ENCODE measurements at regions not wholly inside any gene's neighbourhood (a gene's known extent, or its start where the extent isn't known, plus 50 kb on each side); places are given as distances from the start of the nearest gene placed in this dataset.

DNA sequence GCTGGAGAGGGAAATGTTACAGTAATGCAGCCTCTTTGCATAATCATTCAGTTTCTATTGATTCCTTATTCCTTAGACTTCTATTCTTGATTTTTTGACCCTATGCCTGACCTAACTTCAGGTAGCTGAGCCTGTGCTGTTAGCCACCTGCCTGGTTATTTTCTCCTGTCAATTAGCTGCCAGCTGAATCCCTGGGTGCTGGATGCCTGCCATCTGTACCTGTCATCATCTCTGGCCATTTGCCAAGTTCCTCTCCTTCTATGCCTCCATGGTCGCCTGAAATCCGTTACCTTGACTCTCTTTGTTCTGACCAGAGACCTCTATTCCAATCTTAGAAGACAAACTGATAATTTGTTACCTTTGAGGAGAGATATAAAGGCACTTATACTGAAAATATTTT lies 178.3 kb downstream of the CAVIN4 start:
- Histone ChIP-seq H3K27me3 (ENCODE audit: insufficient read depth, insufficient read length) (no peaks in the 10 kb centered on the region), H3K4me1 (ENCODE audit: insufficient read depth, insufficient read length) (no peaks in the 10 kb centered on the region), H3K9me3 (ENCODE audit: insufficient read depth, low read length) (peaks cover 13% of the 10 kb centered on the region; the same call in 1 of the 2 replicates), H3K36me3 (ENCODE audit: insufficient read depth, insufficient read length, low read length) (no peaks in the 10 kb centered on the region), H3K9ac (ENCODE audit: insufficient read length, low read depth) (no peak overlapping the region), H3K4me3 (ENCODE audit: insufficient read length, low read depth) (no peak overlapping the region)
- TF ChIP-seq SUZ12 (IDR thresholded peaks at IDR 0.05; ENCODE audit: extremely low read depth, insufficient read depth, insufficient read length) = no peak
- TF ChIP-seq ZNF274 (IDR thresholded peaks at IDR 0.05; ENCODE audit: low read depth, low read length) = no peak
- TF ChIP-seq YY1 (IDR thresholded peaks at IDR 0.05; ENCODE audit: insufficient read depth, insufficient read length) = no peak
- no peak for DNase-seq (ENCODE audit: low read depth, low spot score)

- no peak overlapping the region for H3K4me3 ChIP-seq (ENCODE audit: insufficient read length, low read depth)
- no peaks in the 10 kb centered on the region for H3K27me3 ChIP-seq (ENCODE audit: insufficient read depth, insufficient read length)
- no peak overlapping the region for H3K9ac ChIP-seq (ENCODE audit: insufficient read length, low read depth)
- no peaks in the 10 kb centered on the region for H3K9me3 ChIP-seq (ENCODE audit: insufficient read depth, low read length)
- no peaks in the 10 kb centered on the region for H3K4me1 ChIP-seq (ENCODE audit: insufficient read depth, insufficient read length)
- H3K36me3 ChIP-seq (ENCODE audit: insufficient read depth, insufficient read length, low read length) = no peaks in the 10 kb centered on the region
- TF ChIP-seq ZNF274 (IDR thresholded peaks at IDR 0.05; ENCODE audit: low read depth, low read length) = no peak
- no peak for TF ChIP-seq YY1 (IDR thresholded peaks at IDR 0.05; ENCODE audit: insufficient read depth, insufficient read length)
- TF ChIP-seq SUZ12 (IDR thresholded peaks at IDR 0.05; ENCODE audit: extremely low read depth, insufficient read depth, insufficient read length) = no peak
- no peak for DNase-seq (ENCODE audit: low read depth, low spot score)
These were observed 181.3 kb downstream of the CAVIN4 start for GRCh38 chr9:100759215-100759614.

- H3K27me3 ChIP-seq (ENCODE audit: insufficient read depth, insufficient read length) = no peaks in the 10 kb centered on the region
- H3K9ac ChIP-seq (ENCODE audit: insufficient read length, low read depth) = no peak overlapping the region
- no peak for DNase-seq (ENCODE audit: low read depth, low spot score)
- H3K9me3 ChIP-seq (ENCODE audit: insufficient read depth, low read length) = no peaks in the 10 kb centered on the region
- H3K4me3 ChIP-seq (ENCODE audit: insufficient read length, low read depth) = no peak overlapping the region
- H3K4me1 ChIP-seq (ENCODE audit: insufficient read depth, insufficient read length) = no peaks in the 10 kb centered on the region
- TF ChIP-seq SUZ12 (IDR thresholded peaks at IDR 0.05; ENCODE audit: extremely low read depth, insufficient read depth, insufficient read length) (no peak), ZNF274 (IDR thresholded peaks at IDR 0.05; ENCODE audit: low read depth, low read length) (no peak), YY1 (IDR thresholded peaks at IDR 0.05; ENCODE audit: insufficient read depth, insufficient read length) (no peak)
- H3K36me3 ChIP-seq (ENCODE audit: insufficient read depth, insufficient read length, low read length) = no peaks in the 10 kb centered on the region
These were observed 183.5 kb downstream of the CAVIN4 start for GRCh38 chr9:100761276-100761802.

DNA sequence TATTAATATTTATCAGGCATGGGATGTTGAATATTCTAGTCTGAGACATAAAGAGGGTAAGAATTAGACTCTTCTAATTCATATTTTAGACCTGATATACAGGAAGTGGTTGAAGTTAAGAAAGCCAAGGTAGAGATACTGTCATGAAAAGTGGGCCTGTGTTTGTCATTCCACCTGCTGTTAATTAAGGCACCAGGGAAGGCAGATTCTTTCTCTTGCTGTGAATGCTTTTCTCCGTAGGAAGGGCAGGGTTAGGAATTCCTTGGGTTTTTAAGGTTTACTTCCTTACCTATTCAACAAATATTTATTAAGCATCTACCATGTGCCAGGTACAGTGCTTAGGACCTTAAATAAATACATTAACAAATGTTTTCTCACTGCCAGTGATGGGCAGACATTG lies 196.4 kb downstream of the CAVIN4 start:
- Histone ChIP-seq H3K4me1 (ENCODE audit: insufficient read depth, insufficient read length) (no peaks in the 10 kb centered on the region), H3K4me3 (ENCODE audit: insufficient read length, low read depth) (no peak overlapping the region), H3K9me3 (ENCODE audit: insufficient read depth, low read length) (no peaks in the 10 kb centered on the region), H3K36me3 (ENCODE audit: insufficient read depth, insufficient read length, low read length) (no peaks in the 10 kb centered on the region), H3K27me3 (ENCODE audit: insufficient read depth, insufficient read length) (no peaks in the 10 kb centered on the region), H3K9ac (ENCODE audit: insufficient read length, low read depth) (no peak overlapping the region)
- no peak for DNase-seq (ENCODE audit: low read depth, low spot score)
- TF ChIP-seq YY1 (IDR thresholded peaks at IDR 0.05; ENCODE audit: insufficient read depth, insufficient read length) (no peak), ZNF274 (IDR thresholded peaks at IDR 0.05; ENCODE audit: low read depth, low read length) (no peak), SUZ12 (IDR thresholded peaks at IDR 0.05; ENCODE audit: extremely low read depth, insufficient read depth, insufficient read length) (no peak)

GRCh38 chr9:100774962-100775361 lies 197.1 kb downstream of the CAVIN4 start:
- Histone ChIP-seq H3K9ac (ENCODE audit: insufficient read length, low read depth) (no peak overlapping the region), H3K36me3 (ENCODE audit: insufficient read depth, insufficient read length, low read length) (no peaks in the 10 kb centered on the region), H3K9me3 (ENCODE audit: insufficient read depth, low read length) (no peaks in the 10 kb centered on the region), H3K4me3 (ENCODE audit: insufficient read length, low read depth) (no peak overlapping the region), H3K27me3 (ENCODE audit: insufficient read depth, insufficient read length) (no peaks in the 10 kb centered on the region), H3K4me1 (ENCODE audit: insufficient read depth, insufficient read length) (no peaks in the 10 kb centered on the region)
- TF ChIP-seq YY1 (IDR thresholded peaks at IDR 0.05; ENCODE audit: insufficient read depth, insufficient read length) (no peak), SUZ12 (IDR thresholded peaks at IDR 0.05; ENCODE audit: extremely low read depth, insufficient read depth, insufficient read length) (no peak), ZNF274 (IDR thresholded peaks at IDR 0.05; ENCODE audit: low read depth, low read length) (no peak)
- no peak for DNase-seq (ENCODE audit: low read depth, low spot score)

GRCh38 chr9:100775912-100776311 lies 198.0 kb downstream of the CAVIN4 start:
- no peak for TF ChIP-seq ZNF274 (IDR thresholded peaks at IDR 0.05; ENCODE audit: low read depth, low read length)
- no peak for TF ChIP-seq SUZ12 (IDR thresholded peaks at IDR 0.05; ENCODE audit: extremely low read depth, insufficient read depth, insufficient read length)
- TF ChIP-seq YY1 (IDR thresholded peaks at IDR 0.05; ENCODE audit: insufficient read depth, insufficient read length) = no peak
- no peaks in the 10 kb centered on the region for H3K9me3 ChIP-seq (ENCODE audit: insufficient read depth, low read length)
- H3K4me3 ChIP-seq (ENCODE audit: insufficient read length, low read depth) = no peak overlapping the region
- no peak overlapping the region for H3K9ac ChIP-seq (ENCODE audit: insufficient read length, low read depth)
- no peaks in the 10 kb centered on the region for H3K4me1 ChIP-seq (ENCODE audit: insufficient read depth, insufficient read length)
- no peak for DNase-seq (ENCODE audit: low read depth, low spot score)
- no peaks in the 10 kb centered on the region for H3K27me3 ChIP-seq (ENCODE audit: insufficient read depth, insufficient read length)
- H3K36me3 ChIP-seq (ENCODE audit: insufficient read depth, insufficient read length, low read length) = no peaks in the 10 kb centered on the region

DNA sequence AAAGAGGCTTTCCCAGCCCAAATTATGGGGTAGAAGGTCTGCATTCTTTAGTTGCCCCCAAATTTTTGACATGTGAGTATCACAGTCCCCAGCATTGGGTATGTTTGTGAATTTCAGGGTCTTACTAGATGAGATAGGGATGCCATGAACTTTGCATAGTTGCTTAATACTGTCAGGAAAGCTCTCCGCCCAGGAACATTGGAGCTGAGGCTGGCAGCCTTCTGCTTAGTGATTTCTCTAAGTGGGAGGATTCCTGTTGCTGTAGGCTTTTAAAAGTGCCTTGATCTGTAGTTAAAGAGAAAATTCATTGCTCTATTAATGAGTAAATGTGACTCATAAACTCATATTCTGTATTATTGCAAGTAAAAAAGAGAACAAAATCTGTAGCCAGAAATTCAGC lies 206.9 kb downstream of the CAVIN4 start:
- Histone ChIP-seq H3K27me3 (ENCODE audit: insufficient read depth, insufficient read length) (no peaks in the 10 kb centered on the region), H3K9ac (ENCODE audit: insufficient read length, low read depth) (no peak overlapping the region), H3K4me3 (ENCODE audit: insufficient read length, low read depth) (no peak overlapping the region), H3K4me1 (ENCODE audit: insufficient read depth, insufficient read length) (no peaks in the 10 kb centered on the region), H3K9me3 (ENCODE audit: insufficient read depth, low read length) (no peaks in the 10 kb centered on the region), H3K36me3 (ENCODE audit: insufficient read depth, insufficient read length, low read length) (no peaks in the 10 kb centered on the region)
- TF ChIP-seq ZNF274 (IDR thresholded peaks at IDR 0.05; ENCODE audit: low read depth, low read length) (no peak), YY1 (IDR thresholded peaks at IDR 0.05; ENCODE audit: insufficient read depth, insufficient read length) (no peak), SUZ12 (IDR thresholded peaks at IDR 0.05; ENCODE audit: extremely low read depth, insufficient read depth, insufficient read length) (no peak)
- no peak for DNase-seq (ENCODE audit: low read depth, low spot score)
